Endothelial cell of umbilical vein (primary cell): ENCODE measurements at regions not wholly inside any gene's neighbourhood (a gene's known extent, or its start where the extent isn't known, plus 50 kb on each side); places are given as distances from the start of the nearest gene placed in this dataset.

Experiments
- BruUV-seq: library from RNA; stranded (reverse); fragments of 400-500 nt; replicated peaks from 2 replicates; lab custom pipeline; 2021; lab: Mats Ljungman, UMichigan
- CTCF ChIA-PET: fragments of 300-600, 350-600 bp; sonication (Branson Sonifier 250); formaldehyde crosslinking; loops from one replicate; lab custom pipeline; 2021; ENCODE audit warnings: antibody characterized with exemption, inconsistent platforms; lab: Charles Lee
- POLR2A ChIA-PET: fragments of 300-600, 350-600 bp; sonication (Branson Sonifier 250); formaldehyde crosslinking; loops from one replicate; lab custom pipeline; 2021; ENCODE audit warnings: antibody characterized with exemption, inconsistent platforms; lab: Charles Lee
- DNase-seq: peaks from one replicate; pipeline ENCODE4 v3.0.0-alpha.2; 2011; ENCODE audit warnings: low read depth, low spot score
- FAIRE-seq: peaks from 2 replicates; lab custom pipeline; 2011; peaks lifted over from hg19 to GRCh38; lab: Jason Lieb, UNC
- H2AFZ ChIP-seq: 2 replicates; pipeline ENCODE4 v1.6.0; 2012; ENCODE audit warnings: low read depth, low read length, control low read depth, inconsistent platforms
- H3K27ac ChIP-seq: 2 replicates; pipeline ENCODE4 v1.5.1; 2011; ENCODE audit warnings: low read depth, mild to moderate bottlenecking, control low read depth, low read length, moderate library complexity; ENCODE audit not compliant: insufficient read depth
- H3K27me3 ChIP-seq, 2 experiments: 2 replicates each; pipeline versions ENCODE4 v1.6.0 to v1.6.1; 2011; ENCODE audit warnings: low read length in 2 of 2, mixed read lengths in 1 of 2; ENCODE audit not compliant: control insufficient read depth in 2 of 2, insufficient read depth in 2 of 2
- H3K36me3 ChIP-seq, 2 experiments: 2 replicates in 1 of 2; 3 replicates in 1 of 2; pipeline ENCODE4 v1.5.1; 2011; ENCODE audit warnings: low read length in 2 of 2, mild to moderate bottlenecking in 1 of 2, moderate library complexity in 1 of 2; ENCODE audit not compliant: control insufficient read depth in 2 of 2, insufficient read depth in 2 of 2; ENCODE audit errors: extremely low read depth in 1 of 2
- H3K4me1 ChIP-seq: 3 replicates; pipeline ENCODE4 v1.5.1; 2011; ENCODE audit warnings: mild to moderate bottlenecking, low read length; ENCODE audit not compliant: control insufficient read depth, insufficient read depth; ENCODE audit errors: extremely low read depth
- H3K4me2 ChIP-seq: 2 replicates; pipeline ENCODE4 v1.6.1; 2011; ENCODE audit warnings: low read length, control low read depth, mixed read lengths; ENCODE audit not compliant: insufficient read depth
- H3K4me3 ChIP-seq, 3 experiments: fragments of 200-600 bp in 1 of 3; sonication (generic), shearing (Covaris generic) in 1 of 3; replicated peaks in 1 of 3; 2 replicates each; pipeline ENCODE4 v1.5.1; 2011 to 2016; ENCODE audit warnings: control low read depth in 3 of 3, low read length in 3 of 3, mild to moderate bottlenecking in 2 of 3, inconsistent platforms in 1 of 3, low read depth in 1 of 3, moderate library complexity in 1 of 3; ENCODE audit not compliant: insufficient read depth in 1 of 3
- H3K79me2 ChIP-seq: 2 replicates; pipeline ENCODE4 v1.6.0; 2012; ENCODE audit warnings: low read length, inconsistent platforms; ENCODE audit not compliant: control insufficient read depth, insufficient read depth
- H3K9ac ChIP-seq: replicated peaks from 2 replicates; pipeline ENCODE3; 2011; ENCODE audit warnings: low read length, control low read depth; ENCODE audit not compliant: insufficient read depth; ENCODE audit errors: extremely low read depth
- H3K9me1 ChIP-seq: replicated peaks from 3 replicates; pipeline ENCODE4 v1.6.0; 2011; ENCODE audit warnings: mild to moderate bottlenecking, low read length; ENCODE audit not compliant: control insufficient read depth, insufficient read depth; ENCODE audit errors: extremely low read depth
- H3K9me3 ChIP-seq: replicated peaks from 2 replicates; pipeline ENCODE4 v1.5.1; 2012; ENCODE audit warnings: low read length, inconsistent platforms; ENCODE audit not compliant: control insufficient read depth, insufficient read depth
- H4K20me1 ChIP-seq: replicated peaks from 2 replicates; pipeline ENCODE3; 2011; ENCODE audit warnings: mild to moderate bottlenecking, low read length; ENCODE audit not compliant: control insufficient read depth, insufficient read depth; ENCODE audit errors: extremely low read depth
- EZH2 ChIP-seq: IDR thresholded peaks from 2 replicates; pipeline ENCODE4 v1.6.1; 2012; ENCODE audit warnings: borderline replicate concordance, low read depth, mild to moderate bottlenecking, moderate library complexity, low read length, inconsistent platforms; ENCODE audit not compliant: severe bottlenecking
- FOS ChIP-seq: IDR thresholded peaks from 2 replicates; pipeline ENCODE4 v1.6.1; 2011; ENCODE audit warnings: mild to moderate bottlenecking, low read length, moderate library complexity, borderline replicate concordance; ENCODE audit not compliant: insufficient read depth
- GATA2 ChIP-seq: IDR thresholded peaks from 2 replicates; pipeline ENCODE4 v1.7.0; 2011; ENCODE audit warnings: low read depth, mild to moderate bottlenecking, moderate library complexity, mixed read lengths, low read length; ENCODE audit not compliant: insufficient read length, insufficient read depth
- JUN ChIP-seq: IDR thresholded peaks from 2 replicates; pipeline ENCODE4 v1.6.1; 2011; ENCODE audit warnings: borderline replicate concordance, low read depth; ENCODE audit not compliant: insufficient read length, insufficient read depth
- MYC ChIP-seq: IDR thresholded peaks from one replicate; pipeline ENCODE4 v1.6.1; 2011; ENCODE audit warnings: mild to moderate bottlenecking, low read depth, low read length
- POLR2A ChIP-seq: IDR thresholded peaks from 2 replicates; pipeline ENCODE4 v1.6.1; 2012; ENCODE audit warnings: low read depth, mild to moderate bottlenecking, control low read depth, low read length
- POLR2AphosphoS5 ChIP-seq: IDR thresholded peaks from 2 replicates; pipeline ENCODE4 v1.6.1; 2012; ENCODE audit warnings: low read depth, mild to moderate bottlenecking, control low read depth, low read length, moderate library complexity; ENCODE audit not compliant: insufficient read depth
- dilution Hi-C: fragments of 300-500 bp; cut with MboI; formaldehyde crosslinking; loops from one replicate; pipeline ENCODE4 v1.15.0; 2019; ENCODE audit warnings: low sequenced_read_pairs; ENCODE audit not compliant: extremely low pct_ligation_motif_present
- intact Hi-C: fragments of 100-400 bp; cut with micrococcal nuclease; formaldehyde crosslinking; loops from one replicate; pipeline ENCODE4 v1.10.0; 2022
- TF ChIP-seq, protein P1 (sequence below), 2 donors: IDR thresholded peaks; 1 replicate in 1 of 2; 2 replicates in 1 of 2; pipeline ENCODE4 v1.5.1; 2011; ENCODE audit warnings: low read length in 2 of 2, mild to moderate bottlenecking in 2 of 2, moderate library complexity in 2 of 2, control low read depth in 1 of 2, inconsistent platforms in 1 of 2, low read depth in 1 of 2; ENCODE audit not compliant: insufficient read depth in 1 of 2; ENCODE audit errors: extremely low read depth in 1 of 2
- TF ChIP-seq, protein P2 (sequence below): IDR thresholded peaks from 2 replicates; pipeline ENCODE4 v1.6.1; 2011; ENCODE audit not compliant: insufficient read depth, insufficient read length

DNA sequence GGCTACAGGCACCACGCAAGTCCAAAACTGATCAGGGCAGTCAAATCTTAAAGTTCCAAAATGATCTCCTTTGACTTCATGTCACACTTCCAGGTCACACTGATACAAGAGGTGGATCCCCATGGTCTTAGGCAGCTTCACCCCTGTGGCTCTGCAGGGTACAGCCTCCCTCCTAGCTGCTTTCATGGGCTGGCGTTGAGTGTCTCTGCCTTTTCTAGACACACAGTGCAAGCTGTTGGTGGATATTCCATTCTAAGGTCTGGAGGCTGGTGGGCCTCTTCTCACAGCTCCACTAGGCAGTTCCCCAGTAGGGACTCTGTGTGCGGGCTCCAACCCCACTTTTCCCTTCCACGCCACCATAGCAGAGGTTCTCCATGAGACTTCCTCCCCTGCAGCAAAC lies 838.2 kb upstream of the CHAC2 start:
- TF ChIP-seq FOS (no peak), POLR2A (no peak), EZH2 (no peak), MYC (no peak), JUN (no peak), GATA2 (no peak), POLR2AphosphoS5 (no peak)
- TF ChIP-seq, protein P1, sequence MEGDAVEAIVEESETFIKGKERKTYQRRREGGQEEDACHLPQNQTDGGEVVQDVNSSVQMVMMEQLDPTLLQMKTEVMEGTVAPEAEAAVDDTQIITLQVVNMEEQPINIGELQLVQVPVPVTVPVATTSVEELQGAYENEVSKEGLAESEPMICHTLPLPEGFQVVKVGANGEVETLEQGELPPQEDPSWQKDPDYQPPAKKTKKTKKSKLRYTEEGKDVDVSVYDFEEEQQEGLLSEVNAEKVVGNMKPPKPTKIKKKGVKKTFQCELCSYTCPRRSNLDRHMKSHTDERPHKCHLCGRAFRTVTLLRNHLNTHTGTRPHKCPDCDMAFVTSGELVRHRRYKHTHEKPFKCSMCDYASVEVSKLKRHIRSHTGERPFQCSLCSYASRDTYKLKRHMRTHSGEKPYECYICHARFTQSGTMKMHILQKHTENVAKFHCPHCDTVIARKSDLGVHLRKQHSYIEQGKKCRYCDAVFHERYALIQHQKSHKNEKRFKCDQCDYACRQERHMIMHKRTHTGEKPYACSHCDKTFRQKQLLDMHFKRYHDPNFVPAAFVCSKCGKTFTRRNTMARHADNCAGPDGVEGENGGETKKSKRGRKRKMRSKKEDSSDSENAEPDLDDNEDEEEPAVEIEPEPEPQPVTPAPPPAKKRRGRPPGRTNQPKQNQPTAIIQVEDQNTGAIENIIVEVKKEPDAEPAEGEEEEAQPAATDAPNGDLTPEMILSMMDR (IDR thresholded peaks at IDR 0.05; ENCODE audit: extremely low read depth in 1 of 2, insufficient read depth in 1 of 2, low read depth in 1 of 2, low read length in 2 of 2) = no peak
- TF ChIP-seq, protein P2, sequence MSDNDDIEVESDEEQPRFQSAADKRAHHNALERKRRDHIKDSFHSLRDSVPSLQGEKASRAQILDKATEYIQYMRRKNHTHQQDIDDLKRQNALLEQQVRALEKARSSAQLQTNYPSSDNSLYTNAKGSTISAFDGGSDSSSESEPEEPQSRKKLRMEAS = no peak

More for the DNA sequence above, 838.2 kb upstream of the CHAC2 start:
- no peak overlapping the region for H3K4me3 ChIP-seq
- no peak overlapping the region for H3K27ac ChIP-seq
- H3K9me1 ChIP-seq = no peaks in the 10 kb centered on the region
- ChIA-PET CTCF (no interaction called here), POLR2A (no interaction called here)
- H3K4me1 ChIP-seq = no peaks in the 10 kb centered on the region
- H3K4me2 ChIP-seq = no peak overlapping the region
- no peaks in the 10 kb centered on the region for H4K20me1 ChIP-seq
- no TSS peak for BruUV-seq
- no peaks in the 10 kb centered on the region for H3K27me3 ChIP-seq
- intact Hi-C loops (no loop called here), dilution Hi-C loops (no loop called here)
- no peaks in the 10 kb centered on the region for H3K36me3 ChIP-seq
- no peak overlapping the region for H3K9ac ChIP-seq
- H2AFZ ChIP-seq = no peak overlapping the region
- H3K9me3 ChIP-seq = no peaks in the 10 kb centered on the region
- DNase-seq (no peak), FAIRE-seq (no peak)
- no peaks in the 10 kb centered on the region for H3K79me2 ChIP-seq
